ENCODE measurements at regions not wholly inside any gene's neighbourhood (a gene's known extent, or its start where the extent isn't known, plus 50 kb on each side); places are given as distances from the start of the nearest gene placed in this dataset.

GRCh38 chr6:93604951-93605350 is 185.6 kb upstream of the EPHA7 start:
- DNase-seq (ENCODE audit: extremely low read depth, low read depth), result no peak

DNA sequence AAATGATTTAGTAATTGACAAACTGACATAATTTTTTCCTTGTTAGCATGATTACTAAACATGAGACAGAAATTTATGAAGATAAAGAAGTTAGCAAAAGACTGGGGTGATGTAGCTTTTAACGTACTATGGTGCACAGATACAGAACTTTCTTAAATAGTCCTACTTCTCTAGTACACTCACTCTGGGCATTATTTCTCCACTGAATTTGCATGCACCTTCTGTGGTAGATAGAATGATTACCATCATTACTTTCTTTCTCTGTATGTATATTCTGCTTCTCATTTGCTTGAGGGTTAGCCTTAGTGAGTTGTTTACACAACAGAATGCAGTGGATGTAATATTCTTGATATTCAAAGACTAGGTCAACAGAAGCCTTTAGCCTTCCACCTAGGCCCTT is 173.1 kb upstream of the EPHA7 start:
- DNase-seq (ENCODE audit: extremely low read depth, low read depth), result no peak

DNA sequence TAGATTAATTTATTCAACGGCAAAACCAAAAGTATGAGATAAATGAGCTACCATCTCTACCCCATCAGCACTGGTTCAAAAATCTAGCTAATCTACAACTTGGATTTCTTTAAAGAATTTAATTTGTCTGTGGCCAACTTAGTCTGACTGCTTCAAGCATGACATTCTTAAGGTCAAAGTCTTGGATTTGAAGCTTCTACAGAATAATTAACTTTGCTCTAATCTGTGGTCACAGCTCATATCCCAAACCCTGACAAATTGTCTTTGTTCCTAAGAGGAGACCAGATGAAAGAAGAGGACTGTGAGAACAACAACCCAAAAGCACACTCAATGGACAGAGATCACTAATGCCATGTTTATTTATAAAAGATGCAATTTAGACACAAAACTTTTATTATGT is 166.9 kb upstream of the EPHA7 start:
- no peak for DNase-seq (ENCODE audit: extremely low read depth, low read depth)

GRCh38 chr6:93584300-93584699 is 164.9 kb upstream of the EPHA7 start:
- DNase-seq (ENCODE audit: extremely low read depth, low read depth), result no peak

DNA sequence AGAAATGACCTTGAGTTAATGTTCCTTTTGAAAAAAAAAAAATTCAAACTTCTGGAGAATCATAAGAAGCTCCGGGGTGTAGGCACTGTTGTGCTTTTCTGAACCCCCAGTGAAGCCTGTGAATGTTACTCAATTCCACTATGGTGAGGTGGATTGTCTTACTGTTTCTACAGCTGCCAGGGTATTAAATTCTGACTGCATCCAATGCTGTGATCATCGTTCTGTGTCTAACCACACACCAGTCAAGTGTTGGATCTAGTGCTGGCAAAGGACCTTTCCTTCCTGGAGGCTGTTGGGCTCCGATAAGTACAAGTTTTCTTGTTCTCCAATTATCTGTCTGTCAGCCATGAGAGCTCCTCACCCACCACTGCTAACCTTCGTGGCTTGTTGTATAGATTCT is 162.0 kb upstream of the EPHA7 start:
- DNase-seq (ENCODE audit: extremely low read depth, low read depth), result no peak

DNA sequence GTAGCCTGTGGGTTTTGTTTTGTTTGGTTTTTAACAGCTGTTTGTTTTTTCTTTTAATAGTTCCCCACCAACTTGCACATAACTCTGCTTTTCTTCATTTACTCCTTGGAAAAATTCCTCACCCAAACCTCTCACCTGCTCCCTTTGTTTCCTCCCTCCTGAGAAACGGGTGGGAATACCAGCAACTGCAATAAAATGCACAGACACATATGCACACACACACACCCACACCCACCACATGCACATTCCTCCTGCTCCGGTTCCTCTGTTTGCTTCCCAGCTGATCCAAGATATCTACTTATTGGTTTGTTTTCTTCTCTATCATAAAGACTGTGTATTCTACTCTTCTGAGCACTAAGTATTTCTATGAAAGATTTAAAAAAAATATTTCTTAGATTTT is 161.1 kb upstream of the EPHA7 start:
- DNase-seq (ENCODE audit: extremely low read depth, low read depth), result no peak

GRCh38 chr6:93575495-93576267 is 156.3 kb upstream of the EPHA7 start:
- no peak for DNase-seq (ENCODE audit: extremely low read depth, low read depth)

DNA sequence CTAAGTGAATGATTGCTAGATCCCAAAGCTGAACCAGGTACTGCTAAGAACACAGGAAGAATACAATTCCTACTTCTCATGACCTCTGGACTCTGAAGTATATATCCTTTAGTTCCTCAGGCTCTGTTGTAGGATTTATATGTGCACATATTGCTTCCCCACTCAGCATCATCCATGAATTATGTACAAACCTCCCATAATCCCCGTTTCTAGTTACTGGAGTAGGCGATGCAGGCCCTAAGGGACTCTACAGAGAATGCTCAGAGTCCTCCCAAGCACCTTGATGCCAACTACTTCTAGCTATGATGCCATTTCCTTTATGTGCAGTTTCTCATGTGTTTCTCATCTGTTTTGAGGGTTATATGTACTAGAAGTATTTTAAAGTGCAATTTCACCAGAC is 154.9 kb upstream of the EPHA7 start:
- no peak for DNase-seq (ENCODE audit: extremely low read depth, low read depth)

DNA sequence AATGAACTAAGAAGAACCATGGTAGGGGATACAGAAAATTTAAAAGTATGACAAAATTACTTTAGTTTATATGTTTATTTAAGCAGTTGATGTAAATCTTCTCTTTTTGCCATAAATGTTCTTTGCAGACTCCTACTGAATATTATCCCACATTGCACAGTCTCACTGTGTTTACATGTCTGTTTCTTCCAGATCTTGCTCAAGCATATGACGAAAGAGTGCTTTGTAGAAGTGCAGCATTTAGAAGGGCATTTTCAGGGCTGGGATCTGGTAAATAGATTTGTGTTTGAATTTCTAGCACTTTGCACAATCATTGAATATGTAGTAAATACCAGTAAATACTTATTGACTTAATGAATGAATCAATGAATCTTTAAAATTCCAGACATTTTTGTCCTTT is 152.0 kb upstream of the EPHA7 start:
- no peak for DNase-seq (ENCODE audit: extremely low read depth, low read depth)

DNA sequence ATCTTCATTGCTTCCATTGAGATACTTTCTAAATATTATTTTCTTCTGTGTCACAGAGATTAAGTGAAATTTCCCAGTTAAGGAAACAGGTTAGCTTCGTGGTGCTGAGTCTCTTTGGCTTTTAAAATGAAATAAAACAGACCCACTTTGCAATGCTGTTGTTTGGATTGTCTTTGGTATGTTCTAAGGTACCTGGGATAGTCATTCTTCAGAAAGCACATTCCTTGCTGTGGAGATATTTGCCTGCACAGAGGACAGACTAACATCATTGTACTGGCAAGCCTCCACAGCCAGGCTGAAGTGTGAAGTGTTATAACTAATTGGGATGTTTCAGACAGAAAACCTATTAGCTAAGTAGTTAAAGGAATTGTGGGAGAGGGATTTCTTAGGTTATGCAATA is 148.8 kb upstream of the EPHA7 start:
- DNase-seq (ENCODE audit: extremely low read depth, low read depth), result no peak

DNA sequence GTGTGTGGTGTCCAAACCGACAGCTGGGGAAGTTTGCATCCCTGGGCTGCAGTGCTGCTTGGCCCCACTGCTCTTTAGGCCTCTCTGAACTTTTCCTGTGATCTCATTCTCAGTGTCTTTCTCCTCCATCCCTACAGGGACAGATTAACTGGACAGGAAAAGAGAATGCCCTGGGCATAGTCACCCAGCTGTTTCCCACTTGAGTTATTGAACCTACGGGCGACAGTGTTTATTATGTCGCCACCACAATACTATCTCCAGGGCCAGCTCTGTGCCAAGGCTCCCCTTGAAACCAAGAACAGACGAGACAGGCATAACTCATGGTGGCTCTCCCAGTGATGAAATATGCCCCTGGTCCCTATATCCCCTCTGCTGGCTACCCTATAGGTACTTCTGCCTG is 147.8 kb upstream of the EPHA7 start:
- DNase-seq (ENCODE audit: extremely low read depth, low read depth), result no peak

GRCh38 chr6:93566285-93566684 is 146.9 kb upstream of the EPHA7 start:
- DNase-seq (ENCODE audit: extremely low read depth, low read depth), result no peak

GRCh38 chr6:93562582-93562981 is 143.2 kb upstream of the EPHA7 start:
- DNase-seq (ENCODE audit: extremely low read depth, low read depth), result no peak

DNA sequence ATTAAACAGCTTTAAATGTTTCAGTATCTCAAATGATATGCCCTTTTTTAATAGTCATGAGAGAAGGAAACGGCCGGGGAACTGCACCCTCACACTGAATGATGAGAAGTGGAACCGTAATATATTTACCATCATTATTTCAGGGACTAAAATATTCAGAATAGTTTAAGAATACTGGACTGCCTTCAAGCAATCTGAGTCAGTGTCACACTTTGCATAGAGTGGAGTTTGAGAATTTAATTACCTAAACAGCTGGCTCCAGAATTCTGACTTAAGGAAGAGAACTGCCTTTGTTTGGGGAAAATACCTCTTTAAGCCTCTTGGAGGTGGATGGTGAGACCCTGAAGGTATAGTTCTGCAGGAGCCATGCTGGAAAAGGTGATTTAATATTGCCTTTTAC is 135.9 kb upstream of the EPHA7 start:
- DNase-seq (ENCODE audit: extremely low read depth, low read depth), result no peak

GRCh38 chr6:93554018-93554417 is 134.7 kb upstream of the EPHA7 start:
- DNase-seq (ENCODE audit: extremely low read depth, low read depth), result no peak

GRCh38 chr6:93550551-93551276 is 131.4 kb upstream of the EPHA7 start:
- DNase-seq (ENCODE audit: extremely low read depth, low read depth), result no peak

- DNase-seq (ENCODE audit: extremely low read depth, low read depth), result no peak
Measured at GRCh38 chr6:93549868-93550267, 130.5 kb upstream of the EPHA7 start.

DNA sequence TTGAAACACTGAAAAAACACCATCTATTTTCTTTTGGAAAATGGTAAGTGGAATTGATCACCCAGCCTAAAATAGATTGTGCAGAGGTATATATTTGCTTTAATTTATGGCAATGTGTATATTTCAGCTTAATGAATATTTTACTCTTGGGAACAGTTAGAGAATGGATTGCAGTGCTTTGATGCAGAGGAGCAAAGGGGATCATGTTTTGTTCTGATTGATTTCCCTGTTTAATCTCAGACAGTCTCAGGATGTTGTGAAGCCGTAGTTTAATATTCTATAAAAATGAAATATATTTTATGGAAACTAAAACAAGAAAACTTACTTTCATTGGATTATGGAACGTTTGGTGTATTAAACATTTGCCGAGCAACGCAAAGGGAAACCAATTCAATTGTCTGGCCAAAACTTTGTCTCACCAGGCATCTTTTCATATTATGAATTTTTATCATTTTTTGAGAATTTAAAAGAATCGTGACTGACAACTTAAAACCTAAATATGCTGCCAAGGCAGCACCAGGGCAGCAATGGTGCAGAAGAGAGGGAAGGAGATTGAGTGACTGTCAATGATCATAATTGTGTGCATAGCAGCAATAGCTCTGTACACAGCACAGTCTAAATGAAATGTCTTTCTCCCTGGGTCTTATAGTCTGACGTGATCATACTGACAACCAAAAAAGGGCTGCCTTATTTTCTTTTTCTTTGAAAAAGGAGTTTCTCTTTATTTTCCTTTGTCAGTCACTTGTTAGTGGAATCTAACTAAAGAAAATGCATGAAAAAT is 105.5 kb upstream of the EPHA7 start:
- DNase-seq (ENCODE audit: extremely low read depth, low read depth), result no peak

DNA sequence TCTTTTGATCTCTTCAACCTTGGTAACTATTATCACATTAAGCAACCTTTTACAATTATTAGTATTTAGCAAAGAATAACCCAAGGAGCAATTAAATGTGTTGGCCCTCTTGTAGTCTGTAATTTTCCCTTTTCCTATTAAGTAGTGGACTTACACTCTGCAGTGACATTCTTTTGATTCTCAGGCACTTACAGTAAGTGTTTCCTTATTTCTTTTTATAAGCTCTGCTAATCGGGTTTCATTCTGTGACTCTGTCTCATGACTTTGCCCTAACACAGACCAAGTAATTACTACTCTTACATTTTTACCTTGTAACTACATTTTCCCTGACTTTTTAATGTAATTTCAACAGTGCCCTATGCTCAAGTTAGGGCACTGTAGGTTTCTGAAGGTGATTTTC is 104.0 kb upstream of the EPHA7 start:
- no peak for DNase-seq (ENCODE audit: extremely low read depth, low read depth)

DNA sequence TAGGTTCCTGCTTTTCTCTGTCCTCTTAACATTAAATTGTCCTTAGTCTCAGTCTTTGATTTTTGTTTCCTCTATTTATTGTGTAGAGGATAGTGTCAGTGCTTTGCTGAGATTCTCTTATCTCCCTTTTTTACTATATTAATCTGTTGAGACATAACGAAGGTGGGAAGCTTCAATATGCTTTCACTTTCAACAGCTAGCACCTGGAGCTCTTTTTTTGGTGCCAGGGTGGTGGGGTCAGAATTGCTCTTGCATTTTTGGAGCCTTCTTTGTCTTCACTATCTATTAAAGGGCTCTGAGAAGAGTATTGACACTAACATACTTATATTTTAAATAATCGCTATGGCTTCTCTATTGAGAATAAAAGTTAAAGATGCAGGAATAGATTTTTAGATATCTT is 97.1 kb upstream of the EPHA7 start:
- DNase-seq (ENCODE audit: extremely low read depth, low read depth), result no peak

DNA sequence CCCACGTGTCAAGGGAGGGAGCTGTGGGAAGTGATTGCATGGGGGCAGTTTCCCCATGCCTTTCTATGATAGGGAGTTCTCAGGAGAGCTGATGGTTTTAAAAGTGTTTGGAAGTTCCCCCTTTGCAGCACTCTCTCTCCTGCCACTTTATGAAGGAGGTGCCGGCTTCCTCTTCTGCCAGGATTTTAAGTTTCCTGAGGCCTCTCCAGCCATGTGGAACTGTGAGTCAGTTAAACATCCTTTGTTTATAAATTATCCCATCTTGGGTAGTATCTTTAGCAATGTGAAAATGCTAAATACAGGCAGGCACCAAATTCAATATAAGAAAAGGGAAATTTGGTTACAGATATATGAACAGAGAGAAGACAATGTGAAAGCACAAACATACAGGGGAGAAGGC is 96.4 kb upstream of the EPHA7 start:
- no peak for DNase-seq (ENCODE audit: extremely low read depth, low read depth)

GRCh38 chr6:93498713-93499112 is 79.4 kb upstream of the EPHA7 start:
- no peak for DNase-seq (ENCODE audit: extremely low read depth, low read depth)

Measured in NCI-H460 (cell line).